NCI-H2081 (cell line): ENCODE measurements at regions not wholly inside any gene's neighbourhood (a gene's known extent, or its start where the extent isn't known, plus 50 kb on each side); places are given as distances from the start of the nearest gene placed in this dataset.
"Not testable (repeated sequence)": the region's sequence is repeated elsewhere in the genome, so short reads cannot be mapped to it uniquely, and the experiment has no call there.

Experiments used
- DNase-seq, 2 experiments: peaks; one replicate each; lab custom pipeline; 2025; lab: John Stamatoyannopoulos, UW

GRCh38 chr20:56689318-56689717, 60.2 kb downstream of the TFAP2C start:
- no peak for DNase-seq

- DNase-seq: no peak
Measured at GRCh38 chr20:56689852-56690485, 60.9 kb downstream of the TFAP2C start.

- no peak for DNase-seq
Measured at GRCh38 chr20:56690531-56691175, 61.5 kb downstream of the TFAP2C start.

- DNase-seq: no peak
Measured at GRCh38 chr20:56691325-56691998, 62.4 kb downstream of the TFAP2C start.

- DNase-seq: no peak
Measured at GRCh38 chr20:56693217-56693616, 64.1 kb downstream of the TFAP2C start.

- DNase-seq: no peak
Measured at GRCh38 chr20:56697476-56697875, 68.4 kb downstream of the TFAP2C start.

GRCh38 chr20:56698297-56698696, 69.2 kb downstream of the TFAP2C start:
- DNase-seq: no peak

- DNase-seq: no peak
Measured at GRCh38 chr20:56698749-56699148, 69.6 kb downstream of the TFAP2C start.

- no peak for DNase-seq
Measured at GRCh38 chr20:56702931-56703840, 74.1 kb downstream of the TFAP2C start.

- no peak for DNase-seq
Measured at GRCh38 chr20:56706867-56707360, 77.8 kb downstream of the TFAP2C start.

- DNase-seq: no peak
Measured at GRCh38 chr20:56708991-56709390, 79.9 kb downstream of the TFAP2C start.

GRCh38 chr20:56710125-56710524, 81.0 kb downstream of the TFAP2C start:
- DNase-seq: no peak

GRCh38 chr20:56710577-56710976, 81.5 kb downstream of the TFAP2C start:
- not testable (repeated sequence) for DNase-seq

- no peak for DNase-seq
Measured at GRCh38 chr20:56711018-56711417, 81.9 kb downstream of the TFAP2C start.

GRCh38 chr20:56715309-56715708, 86.2 kb downstream of the TFAP2C start:
- no peak for DNase-seq

GRCh38 chr20:56715902-56716519, 86.9 kb downstream of the TFAP2C start:
- DNase-seq: no peak

GRCh38 chr20:56716806-56717205, 87.7 kb downstream of the TFAP2C start:
- no peak for DNase-seq

- no peak for DNase-seq
Measured at GRCh38 chr20:56718816-56719215, 89.7 kb downstream of the TFAP2C start.

- DNase-seq: no peak
Measured at GRCh38 chr20:56720620-56721213, 91.6 kb downstream of the TFAP2C start.

- no peak for DNase-seq
Measured at GRCh38 chr20:56722042-56722441, 92.9 kb downstream of the TFAP2C start.

- DNase-seq: no peak
Measured at GRCh38 chr20:56723331-56723730, 94.2 kb downstream of the TFAP2C start.
